Endodermal cell (in vitro differentiated cells): ENCODE measurements at regions not wholly inside any gene's neighbourhood (a gene's known extent, or its start where the extent isn't known, plus 50 kb on each side); places are given as distances from the start of the nearest gene placed in this dataset.

ENCODE experiments used
- DNase-seq: peaks from one replicate; pipeline ENCODE4 v3.0.0-alpha.2; 2017
- H3K27ac ChIP-seq: 2 replicates; pipeline ENCODE4 v1.5.1; 2013; ENCODE audit warnings: mild to moderate bottlenecking, low read depth, low read length, moderate library complexity
- H3K27me3 ChIP-seq: 2 replicates; pipeline ENCODE4 v1.6.1; 2013; ENCODE audit warnings: mild to moderate bottlenecking, low read length, moderate library complexity; ENCODE audit not compliant: insufficient read depth, control insufficient read depth, poor library complexity, severe bottlenecking
- H3K36me3 ChIP-seq: 2 replicates; pipeline ENCODE4 v1.7.0; 2013; ENCODE audit warnings: mild to moderate bottlenecking, low read length, moderate library complexity; ENCODE audit not compliant: control insufficient read depth, insufficient read depth
- H3K4me1 ChIP-seq: one replicate; pipeline ENCODE4 v1.7.0; 2013; ENCODE audit warnings: low read length; ENCODE audit not compliant: control insufficient read depth, insufficient read depth
- H3K4me3 ChIP-seq: 2 replicates; pipeline ENCODE4 v1.5.1; 2013; ENCODE audit warnings: mild to moderate bottlenecking, low read length, moderate library complexity
- H3K9ac ChIP-seq: 2 replicates; pipeline ENCODE4 v1.6.1; 2013; ENCODE audit warnings: mild to moderate bottlenecking, low read length, moderate library complexity; ENCODE audit not compliant: poor library complexity, severe bottlenecking; ENCODE audit errors: extremely low read depth
- H3K9me3 ChIP-seq: 2 replicates; pipeline ENCODE4 v1.6.1; 2013; ENCODE audit warnings: mild to moderate bottlenecking, low read length, moderate library complexity; ENCODE audit not compliant: control insufficient read depth
- H3K27ac Mint-ChIP-seq: 2 replicates; pipeline ENCODE4 v1.8.0; 2020; ENCODE audit warnings: mixed read lengths
- H3K27me3 Mint-ChIP-seq: 2 replicates; pipeline ENCODE4 v1.8.0; 2021; ENCODE audit warnings: mild to moderate bottlenecking, mixed read lengths; ENCODE audit not compliant: insufficient read depth
- H3K36me3 Mint-ChIP-seq: 2 replicates; pipeline ENCODE4 v1.8.0; 2020; ENCODE audit warnings: low read depth, mixed read lengths
- H3K4me1 Mint-ChIP-seq: 2 replicates; pipeline ENCODE4 v1.8.0; 2020; ENCODE audit warnings: mixed read lengths
- H3K4me3 Mint-ChIP-seq: 2 replicates; pipeline ENCODE4 v1.8.0; 2020; ENCODE audit warnings: mild to moderate bottlenecking, moderate library complexity, mixed read lengths
- H3K9me3 Mint-ChIP-seq: 2 replicates; pipeline ENCODE4 v1.8.0; 2020; ENCODE audit warnings: mild to moderate bottlenecking, mixed read lengths
- WGBS, 2 experiments: methylation state at CpG; one replicate each; pipeline versions ENCODE4 v1.1.5 to v1.1.7; 2013; ENCODE audit warnings: missing lambda C conversion rate in 2 of 2, mixed read lengths in 1 of 2; ENCODE audit not compliant: insufficient coverage in 1 of 2, insufficient read length in 1 of 2; 5-methylcytosine and 5-hydroxymethylcytosine counted together
- TF ChIP-seq, protein P1 (sequence below): fragments of 200-600 bp; sonication (generic); conservative IDR thresholded peaks from 2 replicates; pipeline ENCODE4 v1.5.0; 2021; ENCODE audit warnings: antibody characterized with exemption, mild to moderate bottlenecking

DNA sequence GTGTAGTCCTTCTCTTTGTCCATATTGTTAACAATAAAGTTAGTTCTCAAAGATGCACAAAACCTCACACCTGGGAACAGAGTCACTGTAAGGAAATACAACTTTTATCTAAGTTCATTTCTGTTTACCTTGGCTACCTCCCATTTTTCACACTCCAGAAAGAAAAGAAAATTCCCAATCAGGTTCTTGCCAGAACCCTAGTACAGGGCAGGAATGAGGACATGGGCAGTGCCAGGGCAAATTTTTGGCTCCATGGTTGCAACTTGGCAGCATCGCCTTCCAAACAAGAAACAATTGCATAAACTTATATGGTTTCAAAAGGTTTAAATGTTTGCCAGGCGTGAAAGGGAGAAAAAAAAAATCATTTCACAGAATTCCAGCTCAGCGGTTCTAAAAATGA lies 296.3 kb upstream of the PRKD1 start:
- Histone ChIP-seq H3K4me1 (peaks cover 11% of the 10 kb centered on the region), H3K36me3 (no peaks in the 10 kb centered on the region), H3K4me3 (no peak overlapping the region), H3K9me3 (no peaks in the 10 kb centered on the region), H3K27me3 (no peaks in the 10 kb centered on the region), H3K9ac (no peak overlapping the region), H3K27ac (no peak overlapping the region)
- H3K27me3 Mint-ChIP-seq = no peaks in the 10 kb centered on the region
- TF ChIP-seq, protein P1, sequence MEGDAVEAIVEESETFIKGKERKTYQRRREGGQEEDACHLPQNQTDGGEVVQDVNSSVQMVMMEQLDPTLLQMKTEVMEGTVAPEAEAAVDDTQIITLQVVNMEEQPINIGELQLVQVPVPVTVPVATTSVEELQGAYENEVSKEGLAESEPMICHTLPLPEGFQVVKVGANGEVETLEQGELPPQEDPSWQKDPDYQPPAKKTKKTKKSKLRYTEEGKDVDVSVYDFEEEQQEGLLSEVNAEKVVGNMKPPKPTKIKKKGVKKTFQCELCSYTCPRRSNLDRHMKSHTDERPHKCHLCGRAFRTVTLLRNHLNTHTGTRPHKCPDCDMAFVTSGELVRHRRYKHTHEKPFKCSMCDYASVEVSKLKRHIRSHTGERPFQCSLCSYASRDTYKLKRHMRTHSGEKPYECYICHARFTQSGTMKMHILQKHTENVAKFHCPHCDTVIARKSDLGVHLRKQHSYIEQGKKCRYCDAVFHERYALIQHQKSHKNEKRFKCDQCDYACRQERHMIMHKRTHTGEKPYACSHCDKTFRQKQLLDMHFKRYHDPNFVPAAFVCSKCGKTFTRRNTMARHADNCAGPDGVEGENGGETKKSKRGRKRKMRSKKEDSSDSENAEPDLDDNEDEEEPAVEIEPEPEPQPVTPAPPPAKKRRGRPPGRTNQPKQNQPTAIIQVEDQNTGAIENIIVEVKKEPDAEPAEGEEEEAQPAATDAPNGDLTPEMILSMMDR = no peak
- no peak overlapping the region for H3K27ac Mint-ChIP-seq
- peaks cover 9% of the 10 kb centered on the region for H3K4me1 Mint-ChIP-seq
- 97 to 100% methylated on average over 2 to 3 of the region's 3 CpGs for WGBS, 2 experiments
- no peaks in the 10 kb centered on the region for H3K36me3 Mint-ChIP-seq
- no peak overlapping the region for H3K4me3 Mint-ChIP-seq
- H3K9me3 Mint-ChIP-seq = no peaks in the 10 kb centered on the region
- no peak for DNase-seq

DNA sequence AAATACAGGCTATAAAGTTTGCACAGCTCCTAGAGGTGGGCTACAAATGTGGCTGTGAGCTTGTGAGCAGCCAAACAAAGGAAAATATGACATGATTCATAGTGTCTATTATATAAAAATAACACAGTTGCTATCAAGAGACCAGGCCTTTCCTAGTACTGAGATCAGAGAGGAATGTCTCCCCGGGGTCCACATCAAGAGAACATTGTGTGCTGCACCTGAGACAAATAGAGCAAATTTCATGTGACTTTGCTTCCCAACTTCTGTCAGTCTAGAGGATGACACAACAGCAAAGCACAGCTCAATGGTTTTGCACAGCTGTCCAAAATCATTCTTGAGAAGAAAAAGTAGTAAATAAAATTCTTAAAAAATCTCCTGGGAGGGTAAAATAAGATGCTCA lies 297.5 kb upstream of the PRKD1 start:
- Histone ChIP-seq H3K9me3 (no peaks in the 10 kb centered on the region), H3K27ac (no peak overlapping the region), H3K27me3 (no peaks in the 10 kb centered on the region), H3K36me3 (no peaks in the 10 kb centered on the region), H3K9ac (no peak overlapping the region), H3K4me3 (no peak overlapping the region), H3K4me1 (peaks cover 11% of the 10 kb centered on the region)
- Mint-ChIP-seq H3K4me3 (no peak overlapping the region), H3K27me3 (no peaks in the 10 kb centered on the region), H3K9me3 (no peaks in the 10 kb centered on the region), H3K4me1 (peaks cover 9% of the 10 kb centered on the region), H3K27ac (no peak overlapping the region), H3K36me3 (no peaks in the 10 kb centered on the region)
- DNase-seq = no peak
- WGBS, 2 experiments = 94% methylated on average over 1 of the region's 1 CpG; no CpG with 5 or more reads in 1 of the 2 experiments
- TF ChIP-seq, protein P1 = no peak

DNA sequence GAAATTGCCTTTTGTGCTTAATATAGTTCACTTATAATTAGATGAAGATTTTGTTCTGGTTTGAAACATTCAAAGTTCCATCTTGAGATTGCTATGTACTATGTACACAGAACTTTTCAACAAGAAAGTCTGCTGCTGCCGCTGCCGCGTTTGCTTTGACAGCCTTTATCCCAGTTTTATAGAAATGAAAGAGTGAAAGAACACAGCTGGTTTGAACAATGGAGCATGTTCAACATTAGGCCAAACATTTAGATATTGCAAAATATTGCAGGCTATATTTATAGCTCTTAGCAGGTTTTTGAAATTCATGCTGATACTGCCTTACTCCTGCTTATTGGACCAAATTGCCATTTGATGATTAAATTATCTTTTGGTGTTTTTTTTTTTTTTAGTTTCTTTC lies 299.8 kb upstream of the PRKD1 start:
- H3K27ac ChIP-seq = no peak overlapping the region
- DNase-seq = no peak
- 96 to 100% methylated on average over 2 to 3 of the region's 3 CpGs for WGBS, 2 experiments
- H3K4me1 ChIP-seq = peaks cover 11% of the 10 kb centered on the region
- H3K4me3 ChIP-seq = no peak overlapping the region
- peaks cover 9% of the 10 kb centered on the region for H3K4me1 Mint-ChIP-seq
- H3K9ac ChIP-seq = no peak overlapping the region
- no peaks in the 10 kb centered on the region for H3K9me3 Mint-ChIP-seq
- no peaks in the 10 kb centered on the region for H3K36me3 Mint-ChIP-seq
- H3K27me3 ChIP-seq = no peaks in the 10 kb centered on the region
- H3K27ac Mint-ChIP-seq = no peak overlapping the region
- H3K9me3 ChIP-seq = no peaks in the 10 kb centered on the region
- TF ChIP-seq, protein P1 = no peak
- no peaks in the 10 kb centered on the region for H3K36me3 ChIP-seq
- H3K4me3 Mint-ChIP-seq = no peak overlapping the region
- H3K27me3 Mint-ChIP-seq = no peaks in the 10 kb centered on the region
